ENCODE measurements at regions not wholly inside any gene's neighbourhood (a gene's known extent, or its start where the extent isn't known, plus 50 kb on each side); places are given as distances from the start of the nearest gene placed in this dataset.
"Not testable (repeated sequence)": the region's sequence is repeated elsewhere in the genome, so short reads cannot be mapped to it uniquely, and the experiment has no call there.

- H3K9me3 ChIP-seq, result no peaks in the 10 kb centered on the region
- intact Hi-C loops (cut with DNase I; ENCODE audit: low total_unique reads), result no loop called here
- TF ChIP-seq CTCF (IDR thresholded peaks at IDR 0.05), result no peak
- H3K4me1 ChIP-seq, result no peaks in the 10 kb centered on the region
- DNase-seq, result no peak
- no peak overlapping the region for H3K27ac ChIP-seq
- H3K36me3 ChIP-seq, result no peaks in the 10 kb centered on the region
- H3K4me3 ChIP-seq, result no peak overlapping the region
- H3K27me3 ChIP-seq, result no peaks in the 10 kb centered on the region
These were observed 167.9 kb downstream of the HTR1A start for GRCh38 chr5:63794296-63794695.

- no peaks in the 10 kb centered on the region for H3K36me3 ChIP-seq
These were observed 187.3 kb downstream of the HTR1A start for GRCh38 chr5:63774939-63775338.

GRCh38 chr5:63768221-63768620, 194.0 kb downstream of the HTR1A start:
- Histone ChIP-seq H3K4me3 (no peak overlapping the region), H3K9me3 (no peaks in the 10 kb centered on the region), H3K27me3 (no peaks in the 10 kb centered on the region), H3K4me1 (no peaks in the 10 kb centered on the region), H3K27ac (no peak overlapping the region), H3K36me3 (no peaks in the 10 kb centered on the region)
- DNase-seq, result no peak
- TF ChIP-seq CTCF (IDR thresholded peaks at IDR 0.05), result no peak
- intact Hi-C loops (cut with DNase I; ENCODE audit: low total_unique reads), result no loop called here

More at GRCh38 chr5:63774939-63775338, 187.3 kb downstream of the HTR1A start:
- no peak overlapping the region for H3K4me3 ChIP-seq
- no peak overlapping the region for H3K27ac ChIP-seq
- no peaks in the 10 kb centered on the region for H3K9me3 ChIP-seq
- intact Hi-C loops (cut with DNase I; ENCODE audit: low total_unique reads), result loop anchor here (2.0 kb wide), 1 partner anchor 76 kb away; no protein-coding TSS in a partner anchor
- H3K4me1 ChIP-seq, result no peaks in the 10 kb centered on the region
- no peak for DNase-seq
- no peak for TF ChIP-seq CTCF (IDR thresholded peaks at IDR 0.05)
- no peaks in the 10 kb centered on the region for H3K27me3 ChIP-seq

- no peaks in the 10 kb centered on the region for H3K9me3 ChIP-seq
- no peaks in the 10 kb centered on the region for H3K27me3 ChIP-seq
- TF ChIP-seq CTCF (IDR thresholded peaks at IDR 0.05), result no peak
- DNase-seq, result no peak
- no peaks in the 10 kb centered on the region for H3K4me1 ChIP-seq
- H3K4me3 ChIP-seq, result no peak overlapping the region
- no peak overlapping the region for H3K27ac ChIP-seq
- intact Hi-C loops (cut with DNase I; ENCODE audit: low total_unique reads), result no loop called here
- no peaks in the 10 kb centered on the region for H3K36me3 ChIP-seq
These were observed 201.3 kb downstream of the HTR1A start for GRCh38 chr5:63760965-63761364.

GRCh38 chr5:63743096-63743798, 219.0 kb downstream of the HTR1A start:
- no peaks in the 10 kb centered on the region for H3K27me3 ChIP-seq
- intact Hi-C loops (cut with DNase I; ENCODE audit: low total_unique reads), result no loop called here
- no peaks in the 10 kb centered on the region for H3K36me3 ChIP-seq
- no peak for DNase-seq
- no peak overlapping the region for H3K27ac ChIP-seq
- H3K4me1 ChIP-seq, result no peaks in the 10 kb centered on the region
- no peak overlapping the region for H3K4me3 ChIP-seq
- no peak for TF ChIP-seq CTCF (IDR thresholded peaks at IDR 0.05)
- H3K9me3 ChIP-seq, result no peaks in the 10 kb centered on the region

- intact Hi-C loops (cut with DNase I; ENCODE audit: low total_unique reads), result not testable (repeated sequence)
These were observed 229.4 kb downstream of the HTR1A start for GRCh38 chr5:63732880-63733279.

More at GRCh38 chr5:63732880-63733279, 229.4 kb downstream of the HTR1A start:
- H3K27ac ChIP-seq, H3K36me3 ChIP-seq, H3K4me1 ChIP-seq, H3K4me3 ChIP-seq, DNase-seq, H3K27me3 ChIP-seq, H3K9me3 ChIP-seq: not testable (repeated sequence)

All from tibial artery (tissue), 4 donors.